Gastrocnemius medialis (tissue), 4 donors: ENCODE measurements at regions not wholly inside any gene's neighbourhood (a gene's known extent, or its start where the extent isn't known, plus 50 kb on each side); places are given as distances from the start of the nearest gene placed in this dataset.

Source experiments
- ATAC-seq, 2 donors: fragments of 150-250 bp; one replicate each; pipeline ENCODE4 v1.9.1; 2016
- DNase-seq, 2 donors: peaks; one replicate each; pipeline ENCODE4 v3.0.0-alpha.2; 2019
- H3K27ac ChIP-seq, 4 donors: fragments of 200-600 bp; sonication (generic); 1 replicate in 1 of 4; 2 replicates in 3 of 4; pipeline ENCODE4 v1.5.1; 2016 to 2018; ENCODE audit warnings: mild to moderate bottlenecking in 2 of 4, moderate library complexity in 1 of 4
- H3K27me3 ChIP-seq, 3 donors: fragments of 200-600 bp; sonication (generic) in 2 of 3; 1 replicate in 1 of 3; 2 replicates in 2 of 3; pipeline versions ENCODE4 v1.5.1 to v1.6.0; 2016 to 2019; ENCODE audit warnings: mild to moderate bottlenecking in 1 of 3, moderate library complexity in 1 of 3
- H3K36me3 ChIP-seq, 2 donors: fragments of 200-600 bp; sonication (generic) in 1 of 2; one replicate each; pipeline ENCODE4 v1.5.1; 2017 to 2018
- H3K4me1 ChIP-seq, 2 donors: fragments of 200-600 bp; sonication (generic) in 1 of 2; one replicate each; pipeline ENCODE4 v1.5.1; 2016 to 2017; ENCODE audit warnings: mild to moderate bottlenecking in 2 of 2
- H3K4me3 ChIP-seq, 4 donors: fragments of 200-600 bp; sonication (generic) in 3 of 4; 1 replicate in 1 of 4; 2 replicates in 3 of 4; pipeline ENCODE4 v1.5.1; 2016 to 2019; ENCODE audit warnings: mild to moderate bottlenecking in 2 of 4
- H3K9me3 ChIP-seq, 3 donors: fragments of 200-600 bp; sonication (generic) in 2 of 3; 1 replicate in 1 of 3; 2 replicates in 2 of 3; pipeline ENCODE4 v1.5.1; 2016 to 2019
- POLR2A ChIP-seq, 2 donors: fragments of 450-650 bp; IDR thresholded peaks; one replicate each; pipeline ENCODE4 v1.6.1; 2017; ENCODE audit warnings: antibody characterized with exemption in 2 of 2, mild to moderate bottlenecking in 2 of 2, moderate library complexity in 2 of 2
- in situ Hi-C, 4 donors: fragments of 200-750 bp; cut with MboI; loops; one replicate each; pipeline versions ENCODE4 v1.15.0 to v1.8.0; 2017; ENCODE audit warnings: low sequenced_read_pairs in 4 of 4
- intact Hi-C: fragments of 100-400 bp; cut with DNase I; formaldehyde crosslinking; loops from one replicate; pipeline ENCODE4 v1.15.1; 2023; ENCODE audit warnings: low total_unique reads
- TF ChIP-seq, protein P1 (sequence below), 5 experiments: fragments of 450-650 bp in 3 of 5; fragments of 200-600 bp in 2 of 5; sonication (generic) in 2 of 5; IDR thresholded peaks in 4 of 5; conservative IDR thresholded peaks in 1 of 5; 1 replicate in 4 of 5; 2 replicates in 1 of 5; pipeline ENCODE4 v1.5.1; 2016 to 2019; ENCODE audit warnings: antibody characterized with exemption in 5 of 5, mild to moderate bottlenecking in 3 of 5, moderate library complexity in 3 of 5

DNA sequence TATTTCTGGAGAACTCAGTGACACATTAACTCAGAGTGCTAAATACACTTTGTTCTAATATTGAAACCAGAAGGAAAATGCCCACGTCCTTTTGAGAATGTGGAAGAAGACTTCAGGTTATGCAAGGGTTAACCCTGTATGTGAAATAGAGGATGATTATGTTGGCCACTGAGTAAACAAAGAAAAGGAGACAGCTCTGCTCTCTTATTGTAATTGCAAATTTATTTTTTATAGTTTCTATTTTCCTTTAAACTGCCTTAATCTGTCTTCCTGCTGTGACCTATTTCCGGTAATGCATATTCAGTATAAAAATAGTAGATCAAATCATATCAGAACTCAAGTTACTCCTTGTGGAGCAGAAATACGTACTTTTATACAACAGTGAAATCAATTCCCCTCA is 1239.2 kb downstream of the ROBO2 start:
- in situ Hi-C loops: no loop called here
- Histone ChIP-seq H3K4me3 (no peak overlapping the region), H3K4me1 (no peaks in the 10 kb centered on the region), H3K27ac (no peak overlapping the region), H3K27me3 (no peaks in the 10 kb centered on the region), H3K36me3 (no peaks in the 10 kb centered on the region), H3K9me3 (no peaks in the 10 kb centered on the region)
- intact Hi-C loops: no loop called here
- ATAC-seq (no peak), DNase-seq (no peak)
- no peak for TF ChIP-seq POLR2A (IDR thresholded peaks at IDR 0.05)

DNA sequence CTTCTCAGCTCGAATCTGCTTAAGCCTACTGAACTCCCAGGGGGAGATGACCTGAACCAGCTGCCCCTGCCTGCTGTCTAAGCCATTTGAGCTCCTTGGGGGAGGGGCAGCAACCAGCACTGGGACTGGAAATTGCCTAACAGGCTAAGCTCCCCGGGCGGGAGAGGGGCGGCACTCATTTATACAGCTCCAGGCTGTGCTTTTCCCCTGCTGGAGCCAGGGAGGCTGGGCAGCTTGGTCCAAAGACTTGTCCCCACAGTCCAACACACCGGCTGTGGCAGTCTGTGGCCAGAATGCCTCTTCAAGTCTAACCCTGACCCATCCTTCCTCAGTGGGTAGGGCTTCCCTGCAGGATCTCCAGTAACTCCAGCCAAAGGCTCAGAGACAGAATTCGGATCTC is 1241.5 kb downstream of the ROBO2 start:
- Histone ChIP-seq H3K27me3 (no peaks in the 10 kb centered on the region), H3K4me3 (no peak overlapping the region), H3K9me3 (no peaks in the 10 kb centered on the region), H3K36me3 (no peaks in the 10 kb centered on the region), H3K27ac (no peak overlapping the region), H3K4me1 (no peaks in the 10 kb centered on the region)
- TF ChIP-seq, protein P1, sequence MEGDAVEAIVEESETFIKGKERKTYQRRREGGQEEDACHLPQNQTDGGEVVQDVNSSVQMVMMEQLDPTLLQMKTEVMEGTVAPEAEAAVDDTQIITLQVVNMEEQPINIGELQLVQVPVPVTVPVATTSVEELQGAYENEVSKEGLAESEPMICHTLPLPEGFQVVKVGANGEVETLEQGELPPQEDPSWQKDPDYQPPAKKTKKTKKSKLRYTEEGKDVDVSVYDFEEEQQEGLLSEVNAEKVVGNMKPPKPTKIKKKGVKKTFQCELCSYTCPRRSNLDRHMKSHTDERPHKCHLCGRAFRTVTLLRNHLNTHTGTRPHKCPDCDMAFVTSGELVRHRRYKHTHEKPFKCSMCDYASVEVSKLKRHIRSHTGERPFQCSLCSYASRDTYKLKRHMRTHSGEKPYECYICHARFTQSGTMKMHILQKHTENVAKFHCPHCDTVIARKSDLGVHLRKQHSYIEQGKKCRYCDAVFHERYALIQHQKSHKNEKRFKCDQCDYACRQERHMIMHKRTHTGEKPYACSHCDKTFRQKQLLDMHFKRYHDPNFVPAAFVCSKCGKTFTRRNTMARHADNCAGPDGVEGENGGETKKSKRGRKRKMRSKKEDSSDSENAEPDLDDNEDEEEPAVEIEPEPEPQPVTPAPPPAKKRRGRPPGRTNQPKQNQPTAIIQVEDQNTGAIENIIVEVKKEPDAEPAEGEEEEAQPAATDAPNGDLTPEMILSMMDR (IDR thresholded peaks at IDR 0.05 in 4 of 5, conservative IDR thresholded peaks at IDR 0.05 in 1 of 5): no peak
- TF ChIP-seq POLR2A (IDR thresholded peaks at IDR 0.05): no peak
- ATAC-seq (no peak), DNase-seq (no peak)
- in situ Hi-C loops: no loop called here
- intact Hi-C loops: no loop called here

DNA sequence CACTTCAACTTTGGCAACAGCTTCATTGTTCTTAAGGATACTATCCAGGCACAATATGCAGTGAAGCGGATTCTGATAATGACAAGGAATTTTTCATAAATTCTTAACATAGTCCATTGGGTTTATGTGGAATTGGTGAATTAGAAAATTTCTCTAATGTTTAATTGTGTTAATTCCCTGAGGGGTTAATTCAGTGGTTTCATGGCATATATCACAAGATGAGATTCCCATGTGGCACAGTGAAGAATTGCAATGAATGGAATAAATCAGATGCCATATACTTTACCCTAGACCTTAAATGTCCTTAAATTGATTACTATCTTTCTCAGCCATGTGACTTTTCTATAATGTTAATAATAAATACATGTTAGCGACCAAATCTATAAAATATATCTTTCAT is 1244.1 kb downstream of the ROBO2 start:
- Histone ChIP-seq H3K36me3 (no peaks in the 10 kb centered on the region), H3K27ac (no peak overlapping the region), H3K9me3 (no peaks in the 10 kb centered on the region), H3K27me3 (no peaks in the 10 kb centered on the region), H3K4me3 (no peak overlapping the region), H3K4me1 (no peaks in the 10 kb centered on the region)
- in situ Hi-C loops (no loop called here), intact Hi-C loops (no loop called here)
- ATAC-seq (no peak), DNase-seq (no peak)
- TF ChIP-seq, protein P1 (IDR thresholded peaks at IDR 0.05 in 4 of 5, conservative IDR thresholded peaks at IDR 0.05 in 1 of 5): no peak
- no peak for TF ChIP-seq POLR2A (IDR thresholded peaks at IDR 0.05)

DNA sequence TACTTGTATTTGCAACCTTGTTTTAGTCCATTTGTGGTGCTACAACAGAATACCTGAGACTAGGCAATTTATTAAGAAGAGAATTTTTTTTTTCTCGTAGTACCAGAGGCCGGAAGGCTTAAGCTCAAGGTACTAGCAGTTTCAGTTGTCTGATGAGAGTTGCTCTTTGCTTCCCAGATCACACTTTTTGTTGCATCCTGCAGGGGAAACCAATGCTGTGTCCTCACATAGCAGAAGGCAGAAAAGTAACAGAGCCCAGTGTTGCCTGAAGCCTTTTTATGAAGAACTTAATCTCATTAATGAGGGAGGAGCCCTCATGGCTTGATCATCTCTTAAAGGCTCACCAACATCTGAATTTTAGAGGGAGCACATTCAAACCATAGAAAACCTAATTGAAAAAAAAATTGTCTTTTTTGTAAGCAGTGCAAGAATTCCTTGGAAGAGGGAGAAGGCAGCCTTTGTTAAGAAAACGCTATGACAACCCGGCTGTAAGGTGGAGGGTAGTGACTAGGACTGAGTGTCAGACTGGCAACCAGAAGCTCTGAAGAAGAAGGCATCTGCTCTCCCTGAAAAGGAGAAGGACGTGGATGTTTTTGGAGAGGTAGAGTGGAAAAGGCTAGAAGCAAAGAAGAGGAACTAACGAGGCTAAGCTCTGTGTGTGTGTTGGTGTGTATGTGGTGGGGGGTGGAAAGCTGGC is 1245.3 kb downstream of the ROBO2 start:
- Histone ChIP-seq H3K36me3 (no peaks in the 10 kb centered on the region), H3K9me3 (no peaks in the 10 kb centered on the region), H3K27me3 (no peaks in the 10 kb centered on the region), H3K4me3 (no peak overlapping the region), H3K4me1 (no peaks in the 10 kb centered on the region), H3K27ac (no peak overlapping the region)
- TF ChIP-seq, protein P1 (IDR thresholded peaks at IDR 0.05 in 4 of 5, conservative IDR thresholded peaks at IDR 0.05 in 1 of 5): no peak
- no peak for TF ChIP-seq POLR2A (IDR thresholded peaks at IDR 0.05)
- DNase-seq: no peak
- no peak for ATAC-seq
- intact Hi-C loops: no loop called here
- in situ Hi-C loops: no loop called here

DNA sequence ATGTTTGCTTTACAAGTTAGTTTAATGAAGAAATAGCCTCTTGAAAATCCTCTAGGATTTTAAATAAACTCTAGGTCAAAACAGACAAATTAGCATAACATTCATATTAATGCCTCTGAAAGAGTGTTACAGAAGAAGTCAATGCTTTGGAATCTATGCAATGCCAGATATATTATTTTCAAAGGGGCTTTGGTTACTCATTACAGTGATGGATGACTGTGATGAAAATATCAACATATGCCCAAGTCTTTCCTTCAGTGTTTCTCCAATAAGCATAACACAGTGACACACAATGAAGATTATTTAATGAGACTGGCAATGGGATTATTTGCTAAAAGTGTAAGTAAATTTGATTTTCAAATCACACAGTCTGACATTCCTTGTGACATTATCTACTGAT is 1247.2 kb downstream of the ROBO2 start:
- Histone ChIP-seq H3K4me3 (no peak overlapping the region), H3K27ac (no peak overlapping the region), H3K27me3 (no peaks in the 10 kb centered on the region), H3K9me3 (no peaks in the 10 kb centered on the region), H3K4me1 (no peaks in the 10 kb centered on the region), H3K36me3 (no peaks in the 10 kb centered on the region)
- intact Hi-C loops: no loop called here
- in situ Hi-C loops: no loop called here
- no peak for TF ChIP-seq POLR2A (IDR thresholded peaks at IDR 0.05)
- TF ChIP-seq, protein P1 (IDR thresholded peaks at IDR 0.05 in 4 of 5, conservative IDR thresholded peaks at IDR 0.05 in 1 of 5): no peak
- no peak for ATAC-seq
- no peak for DNase-seq
